H1 (cell line): ENCODE measurements at regions not wholly inside any gene's neighbourhood (a gene's known extent, or its start where the extent isn't known, plus 50 kb on each side); places are given as distances from the start of the nearest gene placed in this dataset.

Source experiments
- CTCF ChIA-PET: fragments of 300-600 bp; sonication (Branson Sonifier 250); formaldehyde crosslinking; loops from one replicate; lab custom pipeline; 2021; ENCODE audit not compliant: partially characterized antibody; lab: Charles Lee
- POLR2A ChIA-PET: fragments of 300-600 bp; sonication (Branson Sonifier 250); formaldehyde crosslinking; loops from one replicate; lab custom pipeline; 2021; ENCODE audit warnings: inconsistent platforms; ENCODE audit not compliant: partially characterized antibody; lab: Charles Lee
- DNase-seq, 2 experiments: peaks; one replicate each; pipeline versions ENCODE4 v3.0.0 to v3.0.0-alpha.2; 2010 to 2022; ENCODE audit warnings: low spot score in 2 of 2, low read depth in 1 of 2, mixed read lengths in 1 of 2
- FAIRE-seq: peaks from 2 replicates; lab custom pipeline; 2011; peaks lifted over from hg19 to GRCh38; lab: Jason Lieb, UNC
- H2AFZ ChIP-seq: 2 replicates; pipeline ENCODE4 v1.8.1; 2012; ENCODE audit warnings: low read length, inconsistent platforms
- H2AK5ac ChIP-seq: 2 replicates; pipeline ENCODE4 v1.6.1; 2013; ENCODE audit warnings: low read depth, low read length
- H2BK120ac ChIP-seq: replicated peaks from 2 replicates; pipeline ENCODE3; 2013; ENCODE audit warnings: low read depth, low read length, inconsistent platforms
- H2BK12ac ChIP-seq: 2 replicates; pipeline ENCODE4 v1.6.1; 2013; ENCODE audit warnings: low read depth, low read length
- H2BK15ac ChIP-seq: 2 replicates; pipeline ENCODE4 v1.6.1; 2013; ENCODE audit warnings: low read length
- H2BK20ac ChIP-seq: 2 replicates; pipeline ENCODE4 v1.6.1; 2013; ENCODE audit warnings: low read length
- H2BK5ac ChIP-seq: 2 replicates; pipeline ENCODE4 v1.6.1; 2013; ENCODE audit warnings: low read depth, low read length
- H3K14ac ChIP-seq: 2 replicates; pipeline ENCODE4 v1.6.1; 2013; ENCODE audit warnings: inconsistent platforms; ENCODE audit not compliant: insufficient read length
- H3K18ac ChIP-seq: 2 replicates; pipeline ENCODE4 v1.6.1; 2013; ENCODE audit warnings: low read length; ENCODE audit errors: extremely low read depth
- H3K23ac ChIP-seq: 2 replicates; pipeline ENCODE4 v1.6.1; 2013; ENCODE audit warnings: inconsistent platforms; ENCODE audit not compliant: insufficient read length
- H3K23me2 ChIP-seq: 2 replicates; pipeline ENCODE4 v1.6.1; 2013; ENCODE audit warnings: low read depth, low read length
- H3K27ac ChIP-seq: 2 replicates; pipeline ENCODE4 v1.6.1; 2011; ENCODE audit warnings: low read depth, low read length, inconsistent platforms
- H3K27me3 ChIP-seq, 4 experiments: replicated peaks in 1 of 4; 1 replicate in 1 of 4; 2 replicates in 3 of 4; pipeline versions ENCODE4 v1.6.1 to v1.8.1; 2011 to 2013; ENCODE audit warnings: low read length in 3 of 4, mild to moderate bottlenecking in 3 of 4, inconsistent platforms in 2 of 4, mixed read lengths in 2 of 4, moderate library complexity in 1 of 4; ENCODE audit not compliant: control insufficient read depth in 3 of 4, insufficient read depth in 3 of 4; ENCODE audit errors: extremely low read depth in 1 of 4
- H3K36me3 ChIP-seq, 4 experiments: 2 replicates each; pipeline versions ENCODE4 v1.6.1 to v1.8.1; 2011 to 2013; ENCODE audit warnings: mild to moderate bottlenecking in 4 of 4, low read length in 3 of 4, moderate library complexity in 2 of 4, control low read depth in 1 of 4, inconsistent platforms in 1 of 4; ENCODE audit not compliant: insufficient read depth in 4 of 4, control insufficient read depth in 2 of 4
- H3K4ac ChIP-seq: replicated peaks from 2 replicates; pipeline ENCODE3; 2013; ENCODE audit warnings: low read length, low read depth, mixed read lengths, inconsistent platforms; ENCODE audit not compliant: insufficient read length
- H3K4me1 ChIP-seq, 4 experiments: replicated peaks in 1 of 4; 1 replicate in 1 of 4; 2 replicates in 3 of 4; pipeline versions ENCODE4 v1.6.1 to v1.8.1; 2011 to 2013; ENCODE audit warnings: low read length in 3 of 4, inconsistent platforms in 2 of 4, mixed read lengths in 1 of 4; ENCODE audit not compliant: insufficient read depth in 4 of 4, control insufficient read depth in 3 of 4
- H3K4me2 ChIP-seq, 2 experiments: 2 replicates each; pipeline versions ENCODE4 v1.6.1 to v1.8.1; 2011 to 2013; ENCODE audit warnings: low read depth in 2 of 2, low read length in 2 of 2, control low read depth in 1 of 2, inconsistent platforms in 1 of 2, mild to moderate bottlenecking in 1 of 2; ENCODE audit not compliant: insufficient read depth in 1 of 2
- H3K4me3 ChIP-seq, 4 experiments: fragments of 200-600, 300-600 bp in 1 of 4; sonication (generic), shearing (Covaris generic), sonication (Bioruptor Twin) in 1 of 4; 2 replicates each; pipeline versions ENCODE4 v1.5.1 to v1.8.1; 2011 to 2016; ENCODE audit warnings: low read length in 4 of 4, low read depth in 3 of 4, control low read depth in 2 of 4, inconsistent platforms in 2 of 4, mild to moderate bottlenecking in 2 of 4, mixed read lengths in 1 of 4, moderate library complexity in 1 of 4; ENCODE audit not compliant: insufficient read depth in 2 of 4; ENCODE audit errors: extremely low read depth in 1 of 4
- H3K56ac ChIP-seq: replicated peaks from 2 replicates; pipeline ENCODE3; 2013; ENCODE audit warnings: low read depth, mild to moderate bottlenecking, mixed read lengths, low read length, inconsistent platforms; ENCODE audit not compliant: insufficient read length
- H3K79me1 ChIP-seq: 2 replicates; pipeline ENCODE4 v1.6.1; 2013; ENCODE audit warnings: low read depth, low read length, control low read depth
- H3K79me2 ChIP-seq, 2 experiments: 2 replicates each; pipeline versions ENCODE4 v1.6.1 to v1.8.1; 2012 to 2013; ENCODE audit warnings: low read length in 2 of 2, mild to moderate bottlenecking in 2 of 2, inconsistent platforms in 1 of 2; ENCODE audit not compliant: insufficient read depth in 2 of 2, control insufficient read depth in 1 of 2
- H3K9ac ChIP-seq, 4 experiments: replicated peaks in 1 of 4; 1 replicate in 1 of 4; 2 replicates in 3 of 4; pipeline versions ENCODE4 v1.6.1 to v1.8.1; 2011 to 2013; ENCODE audit warnings: low read depth in 3 of 4, low read length in 3 of 4, control low read depth in 2 of 4, mild to moderate bottlenecking in 2 of 4, moderate library complexity in 2 of 4, inconsistent platforms in 1 of 4; ENCODE audit errors: extremely low read depth in 1 of 4
- H3K9me3 ChIP-seq, 2 experiments: 2 replicates each; pipeline versions ENCODE4 v1.6.1 to v1.8.1; 2012 to 2013; ENCODE audit warnings: mild to moderate bottlenecking in 2 of 2, moderate library complexity in 2 of 2, control low read depth in 1 of 2, inconsistent platforms in 1 of 2, low read depth in 1 of 2, low read length in 1 of 2, mixed read lengths in 1 of 2; ENCODE audit not compliant: insufficient read depth in 2 of 2
- H4K20me1 ChIP-seq, 2 experiments: replicated peaks in 1 of 2; 2 replicates each; pipeline versions ENCODE3 to v1.8.1; 2011 to 2013; ENCODE audit warnings: inconsistent platforms in 2 of 2, low read length in 2 of 2, mild to moderate bottlenecking in 1 of 2; ENCODE audit not compliant: insufficient read depth in 2 of 2, control insufficient read depth in 1 of 2
- H4K5ac ChIP-seq: 2 replicates; pipeline ENCODE4 v1.6.1; 2013; ENCODE audit warnings: low read length, low read depth, mixed read lengths, inconsistent platforms; ENCODE audit not compliant: insufficient read length
- H4K8ac ChIP-seq: 2 replicates; pipeline ENCODE4 v1.8.0; 2013; ENCODE audit warnings: mild to moderate bottlenecking, moderate library complexity, low read length, inconsistent platforms; ENCODE audit not compliant: insufficient read depth; ENCODE audit errors: extremely low read depth
- H4K91ac ChIP-seq: replicated peaks from 2 replicates; pipeline ENCODE3; 2013; ENCODE audit warnings: low read length, mixed read lengths, inconsistent platforms; ENCODE audit not compliant: insufficient read length
- BRCA1 ChIP-seq: IDR thresholded peaks from 2 replicates; pipeline ENCODE4 v1.6.1; 2012; ENCODE audit warnings: low read depth, low read length, improper control_type of control experiment
- CBX8 ChIP-seq: fragments of 300-800, 300-1000 bp; sonication (generic); IDR thresholded peaks from 2 replicates; pipeline ENCODE4 v1.7.1; 2016; ENCODE audit warnings: low read depth, low read length, borderline replicate concordance
- CHD1 ChIP-seq: IDR thresholded peaks from 2 replicates; pipeline ENCODE4 v1.6.1; 2012; ENCODE audit warnings: low read depth, low read length, improper control_type of control experiment
- CREB1 ChIP-seq: IDR thresholded peaks from 2 replicates; pipeline ENCODE4 v1.6.1; 2012; ENCODE audit warnings: inconsistent platforms
- CTBP2 ChIP-seq: IDR thresholded peaks from 2 replicates; pipeline ENCODE4 v1.7.0; 2011; ENCODE audit warnings: borderline replicate concordance, mild to moderate bottlenecking, moderate library complexity, mixed read lengths, low read length; ENCODE audit not compliant: insufficient read depth, insufficient read length
- EZH2 ChIP-seq: fragments of 200-600 bp; sonication (generic); IDR thresholded peaks from 2 replicates; pipeline ENCODE4 v1.7.1; 2012; ENCODE audit warnings: low read depth, mild to moderate bottlenecking, moderate library complexity, low read length, inconsistent platforms; ENCODE audit not compliant: severe bottlenecking
- HDAC6 ChIP-seq: IDR thresholded peaks from one replicate; pipeline ENCODE4 v1.7.1; 2012; ENCODE audit warnings: low read depth, mild to moderate bottlenecking, inconsistent platforms, low read length, moderate library complexity
- KDM1A ChIP-seq: fragments of 200-600, 300-600 bp; sonication (generic); IDR thresholded peaks from 2 replicates; pipeline ENCODE4 v1.7.1; 2016; ENCODE audit warnings: mild to moderate bottlenecking, low read length, borderline replicate concordance
- POLR2AphosphoS5 ChIP-seq: IDR thresholded peaks from 2 replicates; pipeline ENCODE4 v1.6.1; 2011; ENCODE audit warnings: low read depth, low read length
- POU5F1 ChIP-seq: IDR thresholded peaks from 2 replicates; pipeline ENCODE4 v1.6.1; 2011; ENCODE audit warnings: low read depth, mild to moderate bottlenecking, low read length, moderate library complexity
- SIRT6 ChIP-seq: IDR thresholded peaks from one replicate; pipeline ENCODE4 v1.7.1; 2012; ENCODE audit warnings: low read length, inconsistent platforms
- SP2 ChIP-seq: IDR thresholded peaks from 2 replicates; pipeline ENCODE4 v1.6.1; 2012; ENCODE audit warnings: mild to moderate bottlenecking, low read length, inconsistent platforms
- TBP ChIP-seq: IDR thresholded peaks from 2 replicates; pipeline ENCODE4 v1.6.1; 2011; ENCODE audit warnings: low read depth, low read length, improper control_type of control experiment
- TEAD4 ChIP-seq: IDR thresholded peaks from 2 replicates; pipeline ENCODE4 v1.6.1; 2012; ENCODE audit warnings: low read depth, low read length, inconsistent platforms, mixed read lengths
- WGBS, 2 experiments: shearing (Covaris generic) in 1 of 2; methylation state at CpG; one replicate each; pipeline versions ENCODE4 v1.1.6 to v1.1.7; 2013 to 2015; ENCODE audit warnings: low lambda C conversion rate in 2 of 2, mixed read lengths in 2 of 2, inconsistent platforms in 1 of 2, low coverage in 1 of 2, missing lambda C conversion rate in 1 of 2; ENCODE audit not compliant: insufficient replicate concordance in 2 of 2, insufficient coverage in 1 of 2, insufficient read length in 1 of 2; ENCODE audit errors: extremely low coverage in 1 of 2, missing lambda C conversion rate in 1 of 2; 5-methylcytosine and 5-hydroxymethylcytosine counted together
- TF ChIP-seq, protein P1 (sequence below): IDR thresholded peaks from 2 replicates; pipeline ENCODE4 v1.6.1; 2012; ENCODE audit warnings: low read length, inconsistent platforms

DNA sequence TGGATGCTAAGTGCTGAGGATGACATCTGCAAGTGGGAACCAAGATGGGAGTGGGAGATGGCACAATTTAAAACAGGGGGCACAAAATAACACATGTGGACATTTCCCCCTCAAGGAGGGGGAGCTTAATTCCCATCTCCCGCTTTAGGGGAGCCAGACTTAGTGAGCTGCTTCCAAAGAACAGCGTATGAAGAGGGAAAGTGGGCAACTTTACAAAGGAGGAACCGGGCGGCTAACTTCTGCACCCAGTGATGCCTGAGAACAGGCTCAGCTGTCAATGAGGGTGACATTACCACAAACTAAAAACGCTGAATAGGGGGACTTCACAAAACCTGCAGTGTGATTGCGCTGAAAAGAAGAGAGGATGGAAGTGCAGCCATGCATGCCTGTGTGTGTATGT, 95.5 kb upstream of the NXT1 start:
- Histone ChIP-seq H3K27ac (no peak overlapping the region), H3K56ac (no peak overlapping the region), H4K20me1 (no peaks in the 10 kb centered on the region), H4K5ac (no peak overlapping the region), H3K79me1 (no peaks in the 10 kb centered on the region), H3K23me2 (no peaks in the 10 kb centered on the region), H3K4ac (no peak overlapping the region), H3K79me2 (no peaks in the 10 kb centered on the region), H3K23ac (no peak overlapping the region), H3K4me2 (no peak overlapping the region), H3K18ac (no peak overlapping the region), H3K9ac (no peak overlapping the region), H2BK5ac (no peak overlapping the region), H3K14ac (no peak overlapping the region), H3K36me3 (no peaks in the 10 kb centered on the region), H2BK15ac (no peak overlapping the region), H3K27me3 (no peaks in the 10 kb centered on the region), H2BK120ac (no peak overlapping the region), H3K9me3 (no peaks in the 10 kb centered on the region), H4K91ac (no peak overlapping the region), H2AFZ (no peak overlapping the region), H4K8ac (no peak overlapping the region), H2BK12ac (no peak overlapping the region), H3K4me1 (no peaks in the 10 kb centered on the region), H2BK20ac (no peak overlapping the region), H2AK5ac (no peak overlapping the region), H3K4me3 (no peak overlapping the region)
- ChIA-PET CTCF (interaction anchor here (0.8 to 1.7 kb wide), 5 partner anchors 10 to 54 kb away, joined by 3 to 12 read pairs (median 3); no protein-coding TSS in a partner anchor), POLR2A (no interaction called here)
- WGBS, 2 experiments = 75% methylated on average over 6 of the region's 6 CpGs; no CpG with 5 or more reads in 1 of the 2 experiments
- no peak for FAIRE-seq
- DNase-seq = peak in 1 of 2 experiments; percentile 28
- TF ChIP-seq KDM1A (no peak), SP2 (no peak), POU5F1 (no peak), HDAC6 (no peak), CTBP2 (no peak), TBP (no peak), POLR2AphosphoS5 (no peak), CHD1 (no peak), TEAD4 (no peak), SIRT6 (no peak), CREB1 (no peak), BRCA1 (no peak), EZH2 (no peak), CBX8 (no peak)
- TF ChIP-seq, protein P1, sequence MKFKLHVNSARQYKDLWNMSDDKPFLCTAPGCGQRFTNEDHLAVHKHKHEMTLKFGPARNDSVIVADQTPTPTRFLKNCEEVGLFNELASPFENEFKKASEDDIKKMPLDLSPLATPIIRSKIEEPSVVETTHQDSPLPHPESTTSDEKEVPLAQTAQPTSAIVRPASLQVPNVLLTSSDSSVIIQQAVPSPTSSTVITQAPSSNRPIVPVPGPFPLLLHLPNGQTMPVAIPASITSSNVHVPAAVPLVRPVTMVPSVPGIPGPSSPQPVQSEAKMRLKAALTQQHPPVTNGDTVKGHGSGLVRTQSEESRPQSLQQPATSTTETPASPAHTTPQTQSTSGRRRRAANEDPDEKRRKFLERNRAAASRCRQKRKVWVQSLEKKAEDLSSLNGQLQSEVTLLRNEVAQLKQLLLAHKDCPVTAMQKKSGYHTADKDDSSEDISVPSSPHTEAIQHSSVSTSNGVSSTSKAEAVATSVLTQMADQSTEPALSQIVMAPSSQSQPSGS = no peak
